ENCODE measurements at regions not wholly inside any gene's neighbourhood (a gene's known extent, or its start where the extent isn't known, plus 50 kb on each side); places are given as distances from the start of the nearest gene placed in this dataset.

DNA sequence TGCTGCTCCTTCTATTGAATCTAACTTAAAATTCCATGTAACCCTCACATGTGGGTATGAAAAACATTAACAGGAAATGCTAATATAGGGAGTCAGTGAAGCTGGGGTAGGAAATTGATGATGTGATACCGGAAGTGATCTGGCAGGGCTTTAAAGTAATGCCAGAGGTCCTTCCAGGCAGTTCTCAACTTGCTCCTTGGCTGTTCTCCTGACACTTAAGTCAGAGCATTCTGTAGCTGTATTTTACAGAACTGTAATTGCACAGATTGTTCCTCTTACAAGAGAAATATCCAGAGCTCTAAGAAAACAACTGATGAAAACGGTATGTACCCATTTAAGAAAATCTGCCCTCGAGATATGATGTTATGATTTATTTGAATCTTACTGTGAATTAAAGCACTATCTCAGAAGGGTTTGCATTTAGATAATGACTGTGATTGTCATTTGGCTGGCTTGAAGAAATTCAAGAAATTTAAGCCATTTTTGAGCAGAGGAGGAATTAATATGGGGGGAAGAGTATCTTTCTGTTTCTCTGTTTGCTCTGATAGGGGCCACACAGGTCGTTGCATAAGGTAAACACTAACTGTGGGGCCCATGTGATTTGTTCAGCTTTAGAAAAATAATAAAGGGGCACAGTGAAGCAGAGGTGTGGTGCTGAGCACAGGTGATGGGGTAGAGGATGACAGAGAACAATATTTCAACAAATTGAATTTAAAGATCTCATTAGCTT is 88.4 kb downstream of the BBS10 start:
- Histone ChIP-seq H3K27me3 (no peaks in the 10 kb centered on the region), H3K4me3 (peak overlapping the region in 2 of 4 donors; percentile 9 to 32), H3K4me1 (peaks cover 27 to 50% of the 10 kb centered on the region in 2 donors), H3K27ac (peak overlapping the region; percentile 78 to 90 (median 82)), H3K36me3 (no peaks in the 10 kb centered on the region), H3K9me3 (peaks cover 0 to 4% (median 0%) of the 10 kb centered on the region in 3 donors)
- peak in 1 of 2 donors; percentile 29 for TF ChIP-seq POLR2A (IDR thresholded peaks at IDR 0.05)
- TF ChIP-seq, protein P1, sequence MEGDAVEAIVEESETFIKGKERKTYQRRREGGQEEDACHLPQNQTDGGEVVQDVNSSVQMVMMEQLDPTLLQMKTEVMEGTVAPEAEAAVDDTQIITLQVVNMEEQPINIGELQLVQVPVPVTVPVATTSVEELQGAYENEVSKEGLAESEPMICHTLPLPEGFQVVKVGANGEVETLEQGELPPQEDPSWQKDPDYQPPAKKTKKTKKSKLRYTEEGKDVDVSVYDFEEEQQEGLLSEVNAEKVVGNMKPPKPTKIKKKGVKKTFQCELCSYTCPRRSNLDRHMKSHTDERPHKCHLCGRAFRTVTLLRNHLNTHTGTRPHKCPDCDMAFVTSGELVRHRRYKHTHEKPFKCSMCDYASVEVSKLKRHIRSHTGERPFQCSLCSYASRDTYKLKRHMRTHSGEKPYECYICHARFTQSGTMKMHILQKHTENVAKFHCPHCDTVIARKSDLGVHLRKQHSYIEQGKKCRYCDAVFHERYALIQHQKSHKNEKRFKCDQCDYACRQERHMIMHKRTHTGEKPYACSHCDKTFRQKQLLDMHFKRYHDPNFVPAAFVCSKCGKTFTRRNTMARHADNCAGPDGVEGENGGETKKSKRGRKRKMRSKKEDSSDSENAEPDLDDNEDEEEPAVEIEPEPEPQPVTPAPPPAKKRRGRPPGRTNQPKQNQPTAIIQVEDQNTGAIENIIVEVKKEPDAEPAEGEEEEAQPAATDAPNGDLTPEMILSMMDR (IDR thresholded peaks at IDR 0.05 in 4 of 5, conservative IDR thresholded peaks at IDR 0.05 in 1 of 5): no peak
- in situ Hi-C loops (cut with MboI; ENCODE audit: low sequenced_read_pairs in 4 of 4): loop anchor here in 1 of 4 donors (10.0 kb wide), 1 partner anchor 75 kb away; no protein-coding TSS in a partner anchor
- intact Hi-C loops (cut with DNase I; ENCODE audit: low total_unique reads): loop anchor here (5.0 to 10.0 kb wide), 4 partner anchors 178 to 505 kb away; partner anchors contain the start of genes NAP1L1, OSBPL8 and ZDHHC17
- DNase-seq (peak; percentile 28 to 50), ATAC-seq (peak; percentile 63 to 88)

DNA sequence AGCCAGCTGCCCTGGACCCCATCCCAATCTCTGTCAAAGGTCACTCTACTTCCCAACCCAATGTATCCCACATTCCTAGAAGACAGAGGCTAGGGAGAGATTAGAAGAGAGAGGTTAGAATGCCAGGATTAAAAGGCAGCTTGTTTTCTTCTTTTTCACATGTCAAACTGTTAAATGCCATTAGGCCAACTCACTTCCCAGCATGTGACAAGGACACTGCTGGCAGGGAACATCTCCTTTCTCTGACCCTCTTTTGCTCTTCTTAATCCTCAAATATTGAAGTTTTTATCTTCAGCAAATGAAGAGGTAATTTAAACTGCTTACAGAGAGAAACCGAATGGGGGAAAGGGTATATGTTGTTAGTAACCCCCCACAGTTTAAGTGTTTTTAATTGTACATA is 89.1 kb downstream of the BBS10 start:
- Histone ChIP-seq H3K27ac (peak overlapping the region; percentile 78 to 90 (median 82)), H3K4me3 (no peak overlapping the region), H3K9me3 (peaks cover 0 to 4% (median 0%) of the 10 kb centered on the region in 3 donors), H3K27me3 (no peaks in the 10 kb centered on the region), H3K36me3 (no peaks in the 10 kb centered on the region), H3K4me1 (peaks cover 23 to 46% of the 10 kb centered on the region in 2 donors)
- TF ChIP-seq, protein P1 (IDR thresholded peaks at IDR 0.05 in 4 of 5, conservative IDR thresholded peaks at IDR 0.05 in 1 of 5): no peak
- TF ChIP-seq POLR2A (IDR thresholded peaks at IDR 0.05): no peak
- intact Hi-C loops (cut with DNase I; ENCODE audit: low total_unique reads) (loop anchor here (5.0 kb wide), 1 partner anchor 177 kb away; the partner anchor contains the start of gene NAP1L1), in situ Hi-C loops (cut with MboI; ENCODE audit: low sequenced_read_pairs in 4 of 4) (no loop called here)
- ATAC-seq (peak; percentile 22 to 46), DNase-seq (peak; percentile 29)

DNA sequence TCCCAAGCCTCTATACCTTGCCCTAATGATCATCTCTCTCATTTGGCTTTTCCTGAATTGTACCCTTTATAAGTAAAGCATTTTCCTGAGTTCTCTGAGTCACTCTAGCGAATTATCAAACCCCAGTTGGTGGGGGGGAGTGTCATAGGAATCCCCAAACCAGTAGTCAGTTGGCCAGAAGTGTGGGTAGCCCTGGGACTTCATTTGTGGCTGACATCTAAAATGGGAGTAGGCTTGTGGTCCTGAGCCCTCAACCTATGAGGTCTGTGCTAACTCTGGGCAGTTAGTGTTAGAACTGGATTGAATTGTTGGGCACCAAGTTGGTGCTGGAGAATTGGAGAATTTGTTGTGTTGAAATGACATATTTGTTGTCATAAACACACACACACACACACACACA is 91.3 kb downstream of the BBS10 start:
- Histone ChIP-seq H3K27me3 (no peaks in the 10 kb centered on the region), H3K27ac (peak overlapping the region in 1 of 4 donors; percentile 65), H3K36me3 (no peaks in the 10 kb centered on the region), H3K4me3 (no peak overlapping the region), H3K4me1 (peaks cover 23 to 46% of the 10 kb centered on the region in 2 donors), H3K9me3 (peaks cover 0 to 2% (median 0%) of the 10 kb centered on the region in 3 donors)
- DNase-seq: no peak
- no peak for TF ChIP-seq POLR2A (IDR thresholded peaks at IDR 0.05)
- TF ChIP-seq, protein P1 (IDR thresholded peaks at IDR 0.05 in 4 of 5, conservative IDR thresholded peaks at IDR 0.05 in 1 of 5): no peak
- no peak for ATAC-seq
- in situ Hi-C loops (cut with MboI; ENCODE audit: low sequenced_read_pairs in 4 of 4) (no loop called here), intact Hi-C loops (cut with DNase I; ENCODE audit: low total_unique reads) (loop anchor here (5.0 kb wide), 1 partner anchor 175 kb away; the partner anchor contains the start of gene NAP1L1)

DNA sequence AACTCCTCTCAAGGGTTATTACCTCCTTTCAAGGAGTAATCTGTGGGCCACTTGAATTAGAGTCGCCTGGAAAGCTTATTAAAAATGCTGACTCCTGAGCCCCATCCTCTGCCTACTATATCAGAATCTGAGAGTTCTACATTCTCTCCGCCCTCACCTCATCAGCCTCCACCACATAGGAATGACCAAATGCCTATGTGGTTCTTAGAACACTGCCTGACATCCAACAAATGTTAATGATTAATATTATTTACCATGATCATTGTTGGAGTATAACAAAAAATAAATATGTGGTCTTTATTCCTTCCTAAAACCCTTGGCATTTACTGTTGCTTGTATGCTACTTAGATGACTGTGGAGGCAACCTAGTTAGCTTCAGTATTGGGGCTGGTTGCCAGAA is 91.9 kb downstream of the BBS10 start:
- ATAC-seq (no peak), DNase-seq (no peak)
- in situ Hi-C loops (cut with MboI; ENCODE audit: low sequenced_read_pairs in 4 of 4) (no loop called here), intact Hi-C loops (cut with DNase I; ENCODE audit: low total_unique reads) (loop anchor here (5.0 kb wide), 1 partner anchor 174 kb away; the partner anchor contains the start of gene NAP1L1)
- TF ChIP-seq, protein P1 (IDR thresholded peaks at IDR 0.05 in 4 of 5, conservative IDR thresholded peaks at IDR 0.05 in 1 of 5): no peak
- TF ChIP-seq POLR2A (IDR thresholded peaks at IDR 0.05): no peak
- Histone ChIP-seq H3K9me3 (no peaks in the 10 kb centered on the region), H3K27ac (peak overlapping the region in 3 of 4 donors; percentile 35 to 70 (median 65)), H3K4me3 (no peak overlapping the region), H3K27me3 (no peaks in the 10 kb centered on the region), H3K4me1 (peaks cover 23 to 45% of the 10 kb centered on the region in 2 donors), H3K36me3 (no peaks in the 10 kb centered on the region)

Measured in gastrocnemius medialis (tissue), 4 donors.